ENCODE measurements at regions not wholly inside any gene's neighbourhood (a gene's known extent, or its start where the extent isn't known, plus 50 kb on each side); places are given as distances from the start of the nearest gene placed in this dataset.
"Not testable (repeated sequence)": the region's sequence is repeated elsewhere in the genome, so short reads cannot be mapped to it uniquely, and the experiment has no call there.

DNA sequence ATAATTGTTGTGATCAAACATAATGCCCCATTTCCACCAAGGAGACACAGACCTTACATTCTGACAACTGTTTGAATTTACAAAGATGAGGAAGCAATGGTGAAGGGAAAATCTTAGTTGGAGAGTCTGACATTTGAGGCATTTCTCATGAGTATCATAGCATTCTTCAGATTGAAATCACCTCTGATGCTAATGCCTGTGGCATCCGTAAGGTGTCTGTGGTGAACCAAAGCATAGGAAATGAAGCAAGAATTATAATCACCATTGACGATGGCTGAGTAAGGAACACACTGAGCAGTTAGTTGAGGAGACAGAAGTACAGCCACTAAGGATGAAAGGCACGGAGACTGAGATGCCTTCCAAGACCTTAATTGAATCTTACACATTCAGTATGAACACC is 575.7 kb downstream of the TRIML1 start:
- Mint-ChIP-seq H3K36me3 (ENCODE audit: low read depth) (no peaks in the 10 kb centered on the region), H3K27me3 (no peaks in the 10 kb centered on the region), H3K9me3 (peaks cover 6% of the 10 kb centered on the region), H3K4me1 (no peaks in the 10 kb centered on the region), H3K4me3 (no peak overlapping the region), H3K27ac (no peak overlapping the region)
- intact Hi-C loops (cut with micrococcal nuclease): no loop called here
- DNase-seq: no peak

DNA sequence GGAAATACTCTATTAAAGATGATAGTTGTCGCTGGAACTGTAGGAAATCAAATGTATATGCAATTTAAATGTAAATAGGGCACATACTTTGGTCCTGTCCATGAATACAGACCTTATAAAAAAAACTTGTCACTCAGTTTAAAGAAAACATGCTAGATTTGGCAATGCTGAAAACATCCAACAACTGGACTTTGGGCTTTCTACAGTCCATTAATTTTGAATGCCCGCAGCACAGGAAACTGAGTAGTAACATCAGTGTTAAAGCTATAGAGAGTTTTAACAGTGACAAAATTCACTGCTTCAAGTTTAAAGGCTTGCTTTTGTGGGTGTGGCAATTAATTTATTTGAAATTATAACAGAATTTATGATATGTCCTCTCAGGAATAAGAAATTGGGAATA is 578.4 kb downstream of the TRIML1 start:
- DNase-seq: no peak
- Mint-ChIP-seq H3K27ac (no peak overlapping the region), H3K4me1 (no peaks in the 10 kb centered on the region), H3K9me3 (peaks cover 11% of the 10 kb centered on the region), H3K36me3 (ENCODE audit: low read depth) (no peaks in the 10 kb centered on the region), H3K4me3 (no peak overlapping the region), H3K27me3 (no peaks in the 10 kb centered on the region)
- intact Hi-C loops (cut with micrococcal nuclease): no loop called here

DNA sequence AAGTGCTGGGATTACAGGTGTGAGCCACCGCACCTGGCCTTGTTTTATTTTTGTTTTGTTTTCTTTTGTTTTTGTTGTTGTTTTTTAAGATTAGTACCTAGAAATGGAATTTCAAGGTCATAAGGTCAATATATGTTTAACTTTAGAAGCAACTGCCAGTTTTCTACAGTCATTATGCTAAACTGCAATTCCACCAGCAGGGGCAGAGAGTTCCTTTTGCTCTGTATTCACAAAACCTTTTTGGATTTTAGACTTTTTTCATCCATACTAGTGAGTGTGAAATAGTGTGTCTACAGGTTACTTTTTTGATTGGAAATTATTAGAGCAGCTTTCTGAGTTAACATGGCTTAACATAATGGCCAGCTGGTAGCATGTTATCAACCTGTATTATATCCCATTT is 580.6 kb downstream of the TRIML1 start:
- Mint-ChIP-seq H3K4me1 (no peaks in the 10 kb centered on the region), H3K36me3 (ENCODE audit: low read depth) (no peaks in the 10 kb centered on the region), H3K27me3 (no peaks in the 10 kb centered on the region), H3K4me3 (no peak overlapping the region), H3K27ac (no peak overlapping the region), H3K9me3 (peaks cover 4% of the 10 kb centered on the region)
- DNase-seq: no peak
- intact Hi-C loops (cut with micrococcal nuclease): no loop called here

DNA sequence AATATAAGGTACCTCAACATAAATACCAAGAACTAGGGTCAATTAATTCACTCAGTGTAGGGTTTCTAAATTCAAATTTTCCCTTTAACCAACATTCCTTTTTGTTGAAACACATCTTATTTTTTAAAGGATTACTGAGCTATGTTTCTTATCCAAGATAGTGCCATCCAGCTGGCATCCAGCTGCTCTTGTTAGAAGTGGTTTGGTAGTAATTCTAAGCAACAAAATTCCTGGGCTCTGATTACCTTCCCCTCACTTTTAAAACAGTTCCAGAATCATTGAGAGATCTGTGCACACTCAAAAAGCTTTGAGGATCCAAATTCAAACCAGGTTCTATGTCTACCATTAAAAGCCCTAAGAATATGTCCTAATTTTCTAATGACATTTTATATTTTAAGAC is 583.7 kb downstream of the TRIML1 start:
- no peaks in the 10 kb centered on the region for H3K36me3 Mint-ChIP-seq (ENCODE audit: low read depth)
- no peak overlapping the region for H3K4me3 Mint-ChIP-seq
- H3K27ac Mint-ChIP-seq: no peak overlapping the region
- no peak for DNase-seq
- no peaks in the 10 kb centered on the region for H3K27me3 Mint-ChIP-seq
- intact Hi-C loops (cut with micrococcal nuclease): no loop called here
- no peaks in the 10 kb centered on the region for H3K4me1 Mint-ChIP-seq
- peaks cover 4% of the 10 kb centered on the region for H3K9me3 Mint-ChIP-seq

DNA sequence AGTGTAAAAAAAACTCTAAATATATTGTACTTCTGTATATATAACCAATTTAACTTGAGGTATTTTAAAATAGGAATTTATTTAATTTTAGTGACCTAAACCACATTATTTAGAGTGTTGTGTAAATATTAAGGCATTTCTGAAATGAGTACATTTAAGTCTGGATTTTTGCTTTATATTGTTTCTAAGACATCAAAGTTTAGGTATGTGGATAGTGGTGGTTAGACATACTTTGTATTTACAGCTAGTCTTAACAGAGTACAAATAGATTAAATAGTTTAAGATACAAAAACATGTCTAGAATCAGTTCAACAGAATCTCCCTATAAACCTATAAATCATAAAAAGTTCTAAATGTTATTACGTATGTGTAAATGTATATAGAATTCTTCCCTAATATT is 588.5 kb downstream of the TRIML1 start:
- intact Hi-C loops (cut with micrococcal nuclease): no loop called here
- H3K4me1 Mint-ChIP-seq: no peaks in the 10 kb centered on the region
- H3K36me3 Mint-ChIP-seq (ENCODE audit: low read depth): no peaks in the 10 kb centered on the region
- H3K9me3 Mint-ChIP-seq: peaks cover 12% of the 10 kb centered on the region
- no peaks in the 10 kb centered on the region for H3K27me3 Mint-ChIP-seq
- H3K27ac Mint-ChIP-seq: no peak overlapping the region
- H3K4me3 Mint-ChIP-seq: no peak overlapping the region
- DNase-seq: no peak

DNA sequence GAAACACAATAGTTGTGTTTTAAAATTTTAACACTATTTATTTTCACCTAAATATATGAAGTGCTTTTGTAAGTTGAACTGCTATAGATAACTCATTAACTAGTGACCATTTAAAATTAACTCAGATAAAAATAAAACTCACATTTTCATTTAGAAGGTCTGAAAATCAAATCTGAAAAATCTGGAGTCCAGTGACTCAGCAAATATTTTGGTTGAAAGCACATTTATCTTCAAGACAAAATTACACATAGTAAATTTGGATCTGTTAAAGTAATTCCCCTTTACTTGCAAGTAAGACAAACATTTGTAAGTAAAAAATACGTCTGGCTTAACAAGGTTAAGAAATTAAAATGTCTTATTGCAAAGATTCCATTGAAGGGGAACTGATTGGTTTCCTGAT is 589.1 kb downstream of the TRIML1 start:
- DNase-seq: no peak
- intact Hi-C loops (cut with micrococcal nuclease): no loop called here
- Mint-ChIP-seq H3K36me3 (ENCODE audit: low read depth) (no peaks in the 10 kb centered on the region), H3K4me1 (no peaks in the 10 kb centered on the region), H3K4me3 (no peak overlapping the region), H3K27ac (no peak overlapping the region), H3K27me3 (no peaks in the 10 kb centered on the region), H3K9me3 (peaks cover 15% of the 10 kb centered on the region)

DNA sequence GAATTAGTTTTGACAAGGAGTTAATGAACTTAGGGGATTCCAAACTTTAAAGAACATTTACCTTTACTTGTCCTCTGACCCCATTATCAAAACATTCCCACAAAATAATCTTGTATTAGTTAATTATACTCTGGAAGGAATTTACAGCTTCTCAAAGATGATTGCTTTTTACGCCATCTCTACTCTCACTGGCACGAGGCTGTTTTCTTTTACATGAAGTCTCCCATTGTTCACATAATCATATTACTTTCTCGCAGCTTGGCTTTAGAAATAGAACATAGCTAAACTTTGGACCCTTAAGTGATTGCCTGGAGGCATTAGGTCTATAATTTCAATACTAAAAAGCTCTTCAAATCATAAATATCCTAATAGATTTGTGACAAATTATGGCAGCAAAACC is 592.9 kb downstream of the TRIML1 start:
- intact Hi-C loops (cut with micrococcal nuclease): no loop called here
- DNase-seq: no peak
- H3K27ac Mint-ChIP-seq: no peak overlapping the region
- no peaks in the 10 kb centered on the region for H3K4me1 Mint-ChIP-seq
- H3K36me3 Mint-ChIP-seq (ENCODE audit: low read depth): no peaks in the 10 kb centered on the region
- no peaks in the 10 kb centered on the region for H3K27me3 Mint-ChIP-seq
- peaks cover 18% of the 10 kb centered on the region for H3K9me3 Mint-ChIP-seq
- H3K4me3 Mint-ChIP-seq: no peak overlapping the region

DNA sequence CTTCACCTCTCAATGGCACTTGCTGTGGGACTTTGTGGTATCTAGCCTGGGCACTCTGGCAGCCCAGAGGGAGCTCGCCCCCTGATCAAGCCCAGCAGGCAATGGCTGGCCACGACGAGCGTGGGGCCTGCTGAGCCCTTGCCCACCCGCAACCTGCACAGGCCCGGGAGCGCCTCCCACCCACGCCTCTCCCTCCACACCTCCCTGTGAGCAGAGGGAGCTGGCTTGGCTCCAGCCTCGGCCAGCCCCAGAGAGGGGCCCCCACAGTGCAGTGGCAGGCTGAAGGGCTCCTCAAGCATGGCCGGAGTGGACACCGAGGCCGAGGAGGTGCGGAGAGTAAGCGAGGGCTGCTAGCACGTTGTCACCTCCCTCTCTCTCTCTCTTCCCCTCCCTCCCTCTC is 595.8 kb downstream of the TRIML1 start:
- peaks cover 16% of the 10 kb centered on the region for H3K9me3 Mint-ChIP-seq
- intact Hi-C loops (cut with micrococcal nuclease): no loop called here
- H3K27me3 Mint-ChIP-seq: no peaks in the 10 kb centered on the region
- no peak overlapping the region for H3K4me3 Mint-ChIP-seq
- DNase-seq: no peak
- no peaks in the 10 kb centered on the region for H3K4me1 Mint-ChIP-seq
- no peaks in the 10 kb centered on the region for H3K36me3 Mint-ChIP-seq (ENCODE audit: low read depth)
- H3K27ac Mint-ChIP-seq: no peak overlapping the region

DNA sequence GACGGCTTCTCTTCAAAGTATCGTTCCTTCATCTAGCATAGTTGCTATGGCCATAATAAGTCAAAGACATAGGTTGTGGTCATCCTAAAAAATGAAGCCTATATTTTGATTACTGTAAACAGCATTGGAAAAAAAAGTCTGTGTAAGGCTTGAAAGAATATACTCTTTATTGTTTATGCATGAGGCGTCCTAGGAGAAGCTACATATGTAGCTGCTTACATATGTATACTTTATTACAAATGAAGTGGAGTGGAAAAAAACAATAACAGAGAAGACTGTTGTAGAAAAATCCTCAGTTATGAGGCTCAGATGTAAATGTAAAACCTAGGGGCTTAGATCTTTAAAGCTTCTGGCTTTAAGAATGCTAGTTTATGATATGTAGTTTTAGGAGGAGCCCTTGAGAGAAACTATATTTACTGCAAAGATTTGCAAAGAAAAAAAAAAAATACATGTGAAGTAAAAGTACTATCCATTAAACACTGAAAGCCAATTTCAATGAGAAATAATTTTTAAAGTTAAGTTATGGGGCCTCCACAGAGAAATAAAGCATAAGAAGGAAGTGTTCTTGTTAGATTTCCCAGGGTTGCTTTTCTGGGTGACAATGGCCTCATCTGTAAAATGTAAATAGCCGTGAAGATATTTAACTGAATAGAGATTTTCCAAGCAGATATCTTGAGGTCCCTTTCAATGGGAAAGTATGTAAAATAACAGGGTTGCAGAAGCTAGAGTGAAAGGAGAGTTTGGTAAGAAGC is 598.2 kb downstream of the TRIML1 start:
- Mint-ChIP-seq H3K4me1 (no peaks in the 10 kb centered on the region), H3K27me3 (no peaks in the 10 kb centered on the region), H3K4me3 (no peak overlapping the region), H3K36me3 (ENCODE audit: low read depth) (no peaks in the 10 kb centered on the region), H3K9me3 (peaks cover 6% of the 10 kb centered on the region), H3K27ac (no peak overlapping the region)
- no peak for DNase-seq
- intact Hi-C loops (cut with micrococcal nuclease): no loop called here

DNA sequence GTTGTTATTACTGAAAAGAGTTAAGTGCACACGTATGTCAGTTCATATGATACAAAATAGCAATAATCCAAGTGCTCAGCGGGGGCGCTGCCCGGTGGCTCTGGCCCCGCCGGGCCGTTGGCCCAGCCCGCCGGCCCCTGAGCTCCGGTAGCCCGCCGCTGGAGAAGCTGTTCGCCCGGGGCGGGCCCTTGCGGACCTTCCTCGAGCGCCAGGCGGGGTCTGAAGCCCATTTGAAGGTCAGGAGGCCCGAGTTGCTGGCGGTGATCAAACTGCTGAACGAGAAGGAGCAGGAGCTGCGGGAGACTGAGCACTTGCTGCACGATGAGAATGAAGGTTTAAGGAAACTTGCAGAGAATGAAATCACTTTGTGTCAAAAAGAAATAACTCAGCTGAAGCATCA is 599.0 kb downstream of the TRIML1 start:
- DNase-seq: peak; percentile 57
- H3K4me1 Mint-ChIP-seq; intact Hi-C loops (cut with micrococcal nuclease); H3K27ac Mint-ChIP-seq; H3K27me3 Mint-ChIP-seq; H3K9me3 Mint-ChIP-seq; H3K36me3 Mint-ChIP-seq (ENCODE audit: low read depth); H3K4me3 Mint-ChIP-seq: not testable (repeated sequence)

DNA sequence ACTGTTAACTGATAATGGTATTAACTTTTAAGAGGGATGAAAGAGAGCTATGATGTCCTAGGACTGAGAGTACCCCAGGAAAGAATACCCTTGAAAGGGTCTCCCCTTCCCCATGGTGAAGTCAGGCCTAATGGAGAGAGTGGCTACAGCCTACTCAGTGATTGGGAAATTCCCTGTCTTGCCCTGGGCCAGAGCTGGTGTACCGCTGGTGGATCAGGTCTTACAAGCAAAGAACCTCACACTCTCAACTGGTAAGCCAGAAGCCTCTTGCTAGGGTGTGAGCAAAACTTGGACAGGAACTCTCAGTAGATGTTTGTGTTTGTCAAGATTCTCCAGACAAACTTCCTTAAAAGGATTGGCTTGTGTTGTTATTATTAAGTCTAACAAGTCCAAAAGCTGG is 600.9 kb downstream of the TRIML1 start:
- H3K27ac Mint-ChIP-seq; intact Hi-C loops (cut with micrococcal nuclease); H3K4me3 Mint-ChIP-seq; H3K4me1 Mint-ChIP-seq; H3K27me3 Mint-ChIP-seq; DNase-seq; H3K9me3 Mint-ChIP-seq; H3K36me3 Mint-ChIP-seq (ENCODE audit: low read depth): not testable (repeated sequence)

DNA sequence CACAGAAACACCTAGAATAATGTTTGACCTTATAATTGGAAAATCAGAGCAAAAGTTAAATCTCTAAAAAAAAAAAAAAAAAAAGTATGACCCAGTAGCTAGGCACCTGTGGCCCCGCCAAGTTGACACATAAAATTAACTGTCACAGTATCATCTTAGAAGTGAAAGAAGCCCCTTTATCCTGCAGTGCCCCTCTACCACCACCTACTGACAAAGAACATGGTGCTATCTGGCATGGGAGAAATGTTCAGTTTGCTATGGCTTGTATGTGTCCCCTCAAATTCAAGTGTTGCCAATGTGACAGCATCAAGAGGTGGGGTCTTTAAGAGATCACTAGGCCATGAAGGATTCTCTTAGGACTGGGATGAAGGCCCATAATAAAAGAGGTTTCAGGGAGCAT is 601.5 kb downstream of the TRIML1 start:
- intact Hi-C loops (cut with micrococcal nuclease): not testable (repeated sequence)

DNA sequence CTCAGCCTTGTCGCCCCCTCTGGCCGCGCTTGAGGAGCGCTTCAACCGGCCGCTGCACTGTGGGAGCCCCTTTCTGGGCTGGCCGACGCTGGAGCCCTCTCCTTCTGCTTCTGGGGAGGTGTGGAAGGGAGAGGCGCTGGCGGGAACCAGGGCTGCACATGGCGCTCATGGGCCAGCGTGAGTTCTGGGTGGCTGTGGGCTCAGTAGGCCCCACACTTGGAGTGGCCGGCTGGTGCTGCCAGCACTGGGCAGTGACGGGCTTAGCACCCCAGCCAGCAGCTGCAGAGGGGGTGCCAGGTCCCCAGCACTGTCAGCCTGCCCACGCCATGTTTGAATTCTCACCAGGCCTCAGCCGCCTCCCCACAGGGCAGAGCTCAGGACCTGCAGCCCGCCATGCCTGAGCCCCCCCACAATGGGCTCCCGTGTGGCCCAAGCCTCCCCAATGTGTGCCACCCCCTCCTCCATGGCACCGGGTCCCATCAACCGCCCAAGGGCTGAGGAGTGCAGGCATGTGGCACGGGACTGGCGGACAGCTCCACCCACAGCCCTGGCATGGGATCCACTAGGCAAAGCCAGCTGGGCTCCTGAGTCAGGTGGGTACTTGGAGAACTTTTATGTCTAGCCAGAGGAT is 615.2 kb downstream of the TRIML1 start:
- Mint-ChIP-seq H3K9me3 (peaks cover 14% of the 10 kb centered on the region), H3K4me1 (no peaks in the 10 kb centered on the region), H3K36me3 (ENCODE audit: low read depth) (no peaks in the 10 kb centered on the region), H3K27ac (no peak overlapping the region), H3K27me3 (no peaks in the 10 kb centered on the region), H3K4me3 (no peak overlapping the region)
- no peak for DNase-seq
- intact Hi-C loops (cut with micrococcal nuclease): no loop called here

More for the DNA sequence above, 601.5 kb downstream of the TRIML1 start:
- not testable (repeated sequence) for H3K36me3 Mint-ChIP-seq (ENCODE audit: low read depth); H3K27me3 Mint-ChIP-seq; H3K27ac Mint-ChIP-seq; H3K4me1 Mint-ChIP-seq; DNase-seq; H3K9me3 Mint-ChIP-seq; H3K4me3 Mint-ChIP-seq

DNA sequence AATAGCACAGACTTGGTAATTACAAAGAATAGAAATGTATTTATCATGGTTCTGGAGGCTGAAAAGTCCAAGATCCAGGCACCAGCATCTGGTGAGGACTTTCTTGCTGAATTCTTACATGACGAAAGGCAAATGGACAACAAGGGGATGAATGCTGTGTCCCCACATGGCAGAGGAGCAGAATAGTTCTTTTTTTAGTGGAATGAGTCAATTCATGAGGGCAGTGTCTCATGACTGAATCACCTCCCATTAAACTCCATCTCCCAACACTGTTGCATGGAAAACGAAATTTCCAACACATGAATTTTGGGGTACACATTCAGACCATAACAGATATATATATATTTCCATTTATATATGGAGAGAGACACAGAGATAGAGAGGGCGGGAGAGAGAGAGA is 628.3 kb downstream of the TRIML1 start:
- intact Hi-C loops (cut with micrococcal nuclease): no loop called here
- Mint-ChIP-seq H3K9me3 (peaks cover 9% of the 10 kb centered on the region), H3K27ac (no peak overlapping the region), H3K4me1 (no peaks in the 10 kb centered on the region), H3K4me3 (no peak overlapping the region), H3K36me3 (ENCODE audit: low read depth) (no peaks in the 10 kb centered on the region), H3K27me3 (no peaks in the 10 kb centered on the region)
- no peak for DNase-seq

DNA sequence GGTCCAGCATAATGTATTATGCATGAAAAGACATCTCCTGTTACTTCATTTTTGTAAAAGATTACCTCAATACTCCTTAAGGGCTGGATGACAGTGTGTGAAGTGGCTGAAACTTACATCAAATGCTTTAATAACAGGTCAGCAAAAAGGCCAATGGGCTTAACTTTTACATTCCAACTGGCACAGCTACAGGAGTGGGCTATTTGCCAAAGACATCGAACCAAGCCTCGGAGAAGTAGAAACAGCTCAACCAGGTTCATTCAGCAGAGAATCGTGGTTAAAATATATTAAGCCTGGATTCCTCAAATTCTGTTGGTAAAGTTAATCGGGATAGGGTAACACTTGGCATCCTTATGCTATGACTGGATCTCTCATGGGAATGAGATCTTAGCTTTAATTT is 639.7 kb downstream of the TRIML1 start:
- no peaks in the 10 kb centered on the region for H3K36me3 Mint-ChIP-seq (ENCODE audit: low read depth)
- no peaks in the 10 kb centered on the region for H3K27me3 Mint-ChIP-seq
- intact Hi-C loops (cut with micrococcal nuclease): no loop called here
- no peak overlapping the region for H3K4me3 Mint-ChIP-seq
- no peak for DNase-seq
- no peak overlapping the region for H3K27ac Mint-ChIP-seq
- H3K4me1 Mint-ChIP-seq: no peaks in the 10 kb centered on the region
- no peaks in the 10 kb centered on the region for H3K9me3 Mint-ChIP-seq

Data from activated CD4-positive, alpha-beta T cell treated with anti-CD3 and anti-CD28 coated beads, Interleukin-2, amount 10 ng/mL, durations not matched to agents 24 days and 14 days (primary cell).